B cell (primary cell): ENCODE measurements at regions not wholly inside any gene's neighbourhood (a gene's known extent, or its start where the extent isn't known, plus 50 kb on each side); places are given as distances from the start of the nearest gene placed in this dataset.

Source experiments
- ATAC-seq: fragments of 200-7000 bp; cut with Tn5 transposase; one replicate; pipeline ENCODE4 v1.10.0; 2021; ENCODE audit warnings: low read depth, mild to moderate bottlenecking, moderate number of reproducible peaks, moderate library complexity
- CTCF ChIA-PET: fragments of 350-600 bp; sonication (Branson Sonifier 250); formaldehyde crosslinking; loops from one replicate; lab custom pipeline; 2021; ENCODE audit warnings: antibody characterized with exemption, inconsistent platforms; lab: Charles Lee
- POLR2A ChIA-PET: fragments of 350-600 bp; sonication (Branson Sonifier 250); formaldehyde crosslinking; loops from one replicate; lab custom pipeline; 2021; ENCODE audit warnings: antibody characterized with exemption; lab: Charles Lee
- DNase-seq: peaks from one replicate; pipeline ENCODE4 v3.0.0; 2013
- H2AFZ ChIP-seq: 2 replicates; pipeline ENCODE4 v1.6.1; 2012; ENCODE audit warnings: mild to moderate bottlenecking, low read depth, low read length; ENCODE audit not compliant: insufficient read depth, poor library complexity, severe bottlenecking
- H3K27ac ChIP-seq, 2 donors: 1 replicate in 1 of 2; 2 replicates in 1 of 2; pipeline ENCODE4 v1.5.1; 2012 to 2013; ENCODE audit warnings: low read length in 2 of 2, mild to moderate bottlenecking in 2 of 2, moderate library complexity in 1 of 2
- H3K27me3 ChIP-seq, 4 experiments: fragments of 200-600 bp in 1 of 4; sonication (generic) in 1 of 4; replicated peaks in 1 of 4; 1 replicate in 2 of 4; 2 replicates in 2 of 4; pipeline versions ENCODE4 v1.6.1 to v1.7.0; 2013 to 2016; ENCODE audit warnings: low read length in 3 of 4, mild to moderate bottlenecking in 2 of 4, mixed read lengths in 1 of 4, moderate library complexity in 1 of 4; ENCODE audit not compliant: insufficient read depth in 4 of 4, control insufficient read depth in 3 of 4; ENCODE audit errors: control extremely low read depth in 1 of 4
- H3K36me3 ChIP-seq, 2 experiments: replicated peaks in 1 of 2; 1 replicate in 1 of 2; 2 replicates in 1 of 2; pipeline versions ENCODE4 v1.6.1 to v1.7.1; 2013; ENCODE audit warnings: low read length in 1 of 2; ENCODE audit not compliant: insufficient read depth in 2 of 2, control insufficient read depth in 1 of 2; ENCODE audit errors: control extremely low read depth in 1 of 2, extremely low read depth in 1 of 2
- H3K4me1 ChIP-seq, 2 donors: fragments of 200-600 bp in 1 of 2; sonication (generic) in 1 of 2; 1 replicate in 1 of 2; 2 replicates in 1 of 2; pipeline versions ENCODE4 v1.5.1 to v1.6.1; 2013 to 2017; ENCODE audit warnings: low read length in 2 of 2; ENCODE audit not compliant: control insufficient read depth in 2 of 2, insufficient read depth in 2 of 2
- H3K4me2 ChIP-seq: replicated peaks from 2 replicates; pipeline ENCODE3; 2012; ENCODE audit warnings: mild to moderate bottlenecking, low read depth, low read length; ENCODE audit not compliant: poor library complexity, severe bottlenecking
- H3K4me3 ChIP-seq, 5 experiments: fragments of 200-600 bp in 1 of 5; sonication (generic) in 1 of 5; 1 replicate in 3 of 5; 2 replicates in 2 of 5; pipeline versions ENCODE4 v1.5.1 to v1.7.0; 2011 to 2016; ENCODE audit warnings: low read length in 4 of 5, mild to moderate bottlenecking in 4 of 5, low read depth in 2 of 5, control low read depth in 1 of 5, moderate library complexity in 1 of 5; ENCODE audit not compliant: insufficient read depth in 1 of 5; ENCODE audit errors: control extremely low read depth in 1 of 5, extremely low read depth in 1 of 5
- H3K79me2 ChIP-seq: fragments of 200-600 bp; sonication (generic); one replicate; pipeline ENCODE4 v1.6.0; 2016; ENCODE audit warnings: low read length; ENCODE audit not compliant: control insufficient read depth, insufficient read depth
- H3K9ac ChIP-seq: fragments of 200-600 bp; sonication (generic); 2 replicates; pipeline ENCODE4 v1.6.1; 2017; ENCODE audit warnings: mild to moderate bottlenecking, low read length, moderate library complexity
- H3K9me3 ChIP-seq, 3 donors: one replicate each; pipeline versions ENCODE4 v1.6.1 to v1.7.1; 2013; ENCODE audit warnings: low read length in 2 of 3; ENCODE audit not compliant: control insufficient read depth in 2 of 3, insufficient read depth in 1 of 3; ENCODE audit errors: control extremely low read depth in 1 of 3
- H4K20me1 ChIP-seq: 2 replicates; pipeline ENCODE4 v1.6.0; 2012; ENCODE audit warnings: mild to moderate bottlenecking, low read length; ENCODE audit not compliant: insufficient read depth, control insufficient read depth, poor library complexity, severe bottlenecking
- H3K27ac Mint-ChIP-seq: one replicate; pipeline ENCODE4 v1.8.0; 2021; ENCODE audit warnings: mixed read lengths
- H3K27me3 Mint-ChIP-seq: one replicate; pipeline ENCODE4 v1.8.0; 2021; ENCODE audit warnings: mixed read lengths
- H3K4me1 Mint-ChIP-seq: one replicate; pipeline ENCODE4 v1.8.0; 2021; ENCODE audit warnings: mixed read lengths
- H3K4me3 Mint-ChIP-seq: one replicate; pipeline ENCODE4 v1.8.0; 2021; ENCODE audit warnings: mixed read lengths
- H3K9me3 Mint-ChIP-seq: one replicate; pipeline ENCODE4 v1.8.0; 2022; ENCODE audit warnings: mixed read lengths; ENCODE audit not compliant: insufficient read depth
- EZH2 ChIP-seq: IDR thresholded peaks from 2 replicates; pipeline ENCODE4 v1.6.1; 2012; ENCODE audit warnings: borderline replicate concordance, low read depth, mild to moderate bottlenecking, moderate library complexity, low read length; ENCODE audit not compliant: insufficient read depth, poor library complexity, severe bottlenecking
- WGBS: methylation state at CpG from one replicate; pipeline ENCODE4 v1.1.5; 2013; ENCODE audit warnings: missing lambda C conversion rate; ENCODE audit not compliant: insufficient coverage; 5-methylcytosine and 5-hydroxymethylcytosine counted together
- intact Hi-C: fragments of 100-400 bp; cut with micrococcal nuclease; formaldehyde crosslinking; loops from one replicate; pipeline ENCODE4 v1.10.0; 2022
- TF ChIP-seq, protein P1 (sequence below): fragments of 200-600 bp; IDR thresholded peaks from one replicate; pipeline ENCODE4 v1.8.0; 2022; ENCODE audit warnings: antibody characterized with exemption, mild to moderate bottlenecking

DNA sequence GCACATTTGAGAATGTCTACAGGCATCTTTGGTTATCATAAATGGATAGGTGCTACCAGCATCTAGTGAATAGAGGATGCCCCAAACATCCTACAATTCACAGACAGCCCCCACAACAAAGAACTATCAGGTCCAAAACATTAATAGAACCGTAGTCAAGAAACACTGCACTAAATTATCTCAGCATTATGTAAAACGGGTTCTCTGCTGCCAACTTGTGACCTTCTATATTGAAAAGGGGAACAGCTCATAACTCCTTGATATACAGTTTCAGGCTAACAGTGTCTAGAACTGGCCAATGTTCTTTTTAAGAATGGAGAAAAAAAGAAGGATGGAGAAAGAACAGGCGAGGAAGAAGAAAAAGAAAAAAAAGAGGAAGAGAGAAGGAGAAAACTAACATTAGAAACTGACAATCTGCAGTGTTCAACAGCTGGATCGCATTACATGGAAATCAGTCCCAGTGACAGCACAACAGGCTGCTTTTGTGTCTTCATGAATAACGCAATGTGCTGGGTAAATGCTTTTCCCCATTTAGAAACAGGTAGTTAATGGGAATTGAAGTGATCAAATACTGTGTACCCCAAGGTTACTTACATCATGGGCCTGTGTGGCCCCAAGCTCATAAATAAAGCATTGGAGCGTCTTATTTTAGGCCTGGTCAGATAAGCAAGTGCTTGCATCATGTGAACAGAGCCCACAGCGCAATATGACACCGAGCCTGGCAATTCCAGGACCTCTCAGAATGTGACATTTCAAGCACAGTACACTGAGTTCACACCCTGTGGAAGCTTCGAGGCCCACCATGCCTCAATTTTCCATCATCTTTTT, 339.5 kb downstream of the DHX15 start:
- Mint-ChIP-seq H3K4me3 (no peak overlapping the region), H3K9me3 (no peaks in the 10 kb centered on the region), H3K27ac (no peak overlapping the region), H3K4me1 (no peaks in the 10 kb centered on the region), H3K27me3 (no peaks in the 10 kb centered on the region)
- no peak for ATAC-seq
- no peak overlapping the region for H3K27ac ChIP-seq
- no peaks in the 10 kb centered on the region for H3K36me3 ChIP-seq
- DNase-seq = no peak
- H3K79me2 ChIP-seq = no peaks in the 10 kb centered on the region
- no peaks in the 10 kb centered on the region for H3K27me3 ChIP-seq
- peaks cover 0 to 6% (median 0%) of the 10 kb centered on the region in 3 donors for H3K9me3 ChIP-seq
- H4K20me1 ChIP-seq = no peaks in the 10 kb centered on the region
- ChIA-PET CTCF (no interaction called here), POLR2A (no interaction called here)
- H3K9ac ChIP-seq = no peak overlapping the region
- H3K4me3 ChIP-seq = no peak overlapping the region
- 85% methylated on average over 9 of the region's 9 CpGs for WGBS
- no peak overlapping the region for H2AFZ ChIP-seq
- TF ChIP-seq, protein P1, sequence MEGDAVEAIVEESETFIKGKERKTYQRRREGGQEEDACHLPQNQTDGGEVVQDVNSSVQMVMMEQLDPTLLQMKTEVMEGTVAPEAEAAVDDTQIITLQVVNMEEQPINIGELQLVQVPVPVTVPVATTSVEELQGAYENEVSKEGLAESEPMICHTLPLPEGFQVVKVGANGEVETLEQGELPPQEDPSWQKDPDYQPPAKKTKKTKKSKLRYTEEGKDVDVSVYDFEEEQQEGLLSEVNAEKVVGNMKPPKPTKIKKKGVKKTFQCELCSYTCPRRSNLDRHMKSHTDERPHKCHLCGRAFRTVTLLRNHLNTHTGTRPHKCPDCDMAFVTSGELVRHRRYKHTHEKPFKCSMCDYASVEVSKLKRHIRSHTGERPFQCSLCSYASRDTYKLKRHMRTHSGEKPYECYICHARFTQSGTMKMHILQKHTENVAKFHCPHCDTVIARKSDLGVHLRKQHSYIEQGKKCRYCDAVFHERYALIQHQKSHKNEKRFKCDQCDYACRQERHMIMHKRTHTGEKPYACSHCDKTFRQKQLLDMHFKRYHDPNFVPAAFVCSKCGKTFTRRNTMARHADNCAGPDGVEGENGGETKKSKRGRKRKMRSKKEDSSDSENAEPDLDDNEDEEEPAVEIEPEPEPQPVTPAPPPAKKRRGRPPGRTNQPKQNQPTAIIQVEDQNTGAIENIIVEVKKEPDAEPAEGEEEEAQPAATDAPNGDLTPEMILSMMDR = no peak
- no peak for TF ChIP-seq EZH2
- intact Hi-C loops = no loop called here
- H3K4me1 ChIP-seq = no peaks in the 10 kb centered on the region
- H3K4me2 ChIP-seq = no peak overlapping the region

DNA sequence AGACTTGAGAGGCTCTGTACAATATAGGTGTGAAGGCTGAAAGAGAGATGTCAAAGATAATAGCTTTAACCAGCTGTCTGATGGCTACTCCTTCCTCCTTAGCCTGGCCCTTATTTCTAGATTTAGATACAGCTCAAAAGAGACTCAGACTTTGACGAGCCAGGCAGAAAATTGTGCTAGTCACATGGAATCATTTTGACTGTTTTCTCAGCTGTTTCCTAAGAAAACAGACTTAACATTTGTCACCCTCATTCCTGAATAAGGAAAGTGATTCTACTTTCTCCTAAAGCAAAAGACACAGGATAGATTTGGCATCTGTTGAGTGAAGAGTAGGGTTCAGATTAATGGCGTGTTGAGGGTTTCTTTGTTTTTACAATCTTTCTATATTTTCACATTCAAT, 340.7 kb downstream of the DHX15 start:
- Histone ChIP-seq H3K27ac (no peak overlapping the region), H4K20me1 (no peaks in the 10 kb centered on the region), H3K4me2 (no peak overlapping the region), H3K36me3 (no peaks in the 10 kb centered on the region), H3K27me3 (no peaks in the 10 kb centered on the region), H3K9me3 (peaks cover 0 to 6% (median 0%) of the 10 kb centered on the region in 3 donors), H3K4me1 (no peaks in the 10 kb centered on the region), H3K9ac (no peak overlapping the region), H2AFZ (no peak overlapping the region), H3K4me3 (no peak overlapping the region), H3K79me2 (no peaks in the 10 kb centered on the region)
- TF ChIP-seq EZH2 = no peak
- TF ChIP-seq, protein P1 = no peak
- intact Hi-C loops = no loop called here
- H3K27ac Mint-ChIP-seq = no peak overlapping the region
- ChIA-PET CTCF (no interaction called here), POLR2A (no interaction called here)
- H3K4me1 Mint-ChIP-seq = no peaks in the 10 kb centered on the region
- no peaks in the 10 kb centered on the region for H3K27me3 Mint-ChIP-seq
- 38% methylated on average over 1 of the region's 2 CpGs for WGBS
- no peak for ATAC-seq
- no peaks in the 10 kb centered on the region for H3K9me3 Mint-ChIP-seq
- no peak for DNase-seq
- no peak overlapping the region for H3K4me3 Mint-ChIP-seq
